ENCODE measurements at regions not wholly inside any gene's neighbourhood (a gene's known extent, or its start where the extent isn't known, plus 50 kb on each side); places are given as distances from the start of the nearest gene placed in this dataset.
"Not testable (repeated sequence)": the region's sequence is repeated elsewhere in the genome, so short reads cannot be mapped to it uniquely, and the experiment has no call there.

DNA sequence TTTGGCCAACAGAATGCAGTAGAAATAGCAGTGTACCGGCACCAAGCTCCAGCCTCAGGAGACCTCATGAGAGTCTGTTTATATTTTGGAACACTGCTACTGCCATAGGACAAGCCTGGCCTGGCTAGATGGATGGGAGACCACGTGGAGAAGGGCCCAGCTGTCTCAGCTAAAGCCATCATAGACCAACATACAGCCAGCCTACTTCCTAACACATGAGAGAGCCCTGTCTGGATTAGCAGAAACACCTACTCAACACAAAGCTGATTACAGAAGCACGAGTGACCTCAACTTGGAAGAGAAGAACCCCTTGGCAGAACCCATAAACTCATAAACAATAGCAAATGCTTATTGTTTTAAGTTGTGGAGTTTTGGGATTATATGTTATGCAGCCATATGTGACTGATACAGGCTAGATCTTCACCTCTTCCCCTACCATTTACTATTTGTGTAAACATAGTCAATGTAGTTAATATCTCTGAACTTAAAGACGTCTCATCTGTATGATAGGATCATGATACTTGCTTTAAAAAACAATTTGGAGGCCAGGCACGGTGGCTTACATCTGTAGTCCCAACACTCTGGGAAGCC, 199.4 kb upstream of the ZNF217 start:
- H3K4me3 Mint-ChIP-seq: no peak overlapping the region
- H3K36me3 Mint-ChIP-seq (ENCODE audit: low read depth): no peaks in the 10 kb centered on the region
- H3K27me3 Mint-ChIP-seq: no peaks in the 10 kb centered on the region
- no peaks in the 10 kb centered on the region for H3K9me3 Mint-ChIP-seq
- intact Hi-C loops (cut with micrococcal nuclease): no loop called here
- H3K4me1 Mint-ChIP-seq (ENCODE audit: low read depth): peaks cover 42% of the 10 kb centered on the region
- H3K27ac Mint-ChIP-seq: no peak overlapping the region

DNA sequence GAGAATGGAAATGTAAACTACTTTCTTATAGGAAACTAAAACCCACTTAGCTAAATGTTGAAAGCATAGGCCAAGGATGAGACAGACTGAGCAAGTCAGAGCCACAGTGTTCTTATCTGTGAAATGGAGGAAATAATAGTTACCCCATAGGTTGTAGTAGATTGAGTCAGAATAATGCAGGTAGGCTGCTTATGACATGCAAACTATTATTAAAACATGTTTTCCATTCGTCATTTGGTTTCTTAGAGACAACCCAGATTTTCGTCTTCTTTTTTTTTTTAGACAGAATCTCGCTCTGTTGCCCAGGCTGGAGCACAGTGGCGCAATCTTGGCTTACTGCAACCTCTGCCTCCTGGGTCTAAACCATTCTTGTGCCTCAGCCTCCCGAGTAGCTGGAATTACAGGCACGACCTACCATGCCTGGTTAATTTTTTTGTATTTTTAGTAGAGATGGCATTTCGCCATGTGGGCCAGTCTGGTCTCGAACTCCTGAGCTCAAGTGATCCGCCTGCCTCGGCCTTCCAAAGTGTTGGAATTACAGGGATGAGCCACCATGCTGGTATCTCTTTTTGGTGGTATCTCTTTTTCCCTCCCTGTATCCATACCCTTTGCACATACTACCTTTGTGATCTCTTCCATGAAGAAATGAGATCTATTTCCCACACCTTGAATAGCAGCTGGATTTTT, 196.5 kb upstream of the ZNF217 start:
- Mint-ChIP-seq H3K27ac (no peak overlapping the region), H3K4me3 (no peak overlapping the region), H3K9me3 (no peaks in the 10 kb centered on the region), H3K27me3 (no peaks in the 10 kb centered on the region), H3K4me1 (ENCODE audit: low read depth) (peaks cover 55% of the 10 kb centered on the region), H3K36me3 (ENCODE audit: low read depth) (no peaks in the 10 kb centered on the region)
- intact Hi-C loops (cut with micrococcal nuclease): no loop called here

DNA sequence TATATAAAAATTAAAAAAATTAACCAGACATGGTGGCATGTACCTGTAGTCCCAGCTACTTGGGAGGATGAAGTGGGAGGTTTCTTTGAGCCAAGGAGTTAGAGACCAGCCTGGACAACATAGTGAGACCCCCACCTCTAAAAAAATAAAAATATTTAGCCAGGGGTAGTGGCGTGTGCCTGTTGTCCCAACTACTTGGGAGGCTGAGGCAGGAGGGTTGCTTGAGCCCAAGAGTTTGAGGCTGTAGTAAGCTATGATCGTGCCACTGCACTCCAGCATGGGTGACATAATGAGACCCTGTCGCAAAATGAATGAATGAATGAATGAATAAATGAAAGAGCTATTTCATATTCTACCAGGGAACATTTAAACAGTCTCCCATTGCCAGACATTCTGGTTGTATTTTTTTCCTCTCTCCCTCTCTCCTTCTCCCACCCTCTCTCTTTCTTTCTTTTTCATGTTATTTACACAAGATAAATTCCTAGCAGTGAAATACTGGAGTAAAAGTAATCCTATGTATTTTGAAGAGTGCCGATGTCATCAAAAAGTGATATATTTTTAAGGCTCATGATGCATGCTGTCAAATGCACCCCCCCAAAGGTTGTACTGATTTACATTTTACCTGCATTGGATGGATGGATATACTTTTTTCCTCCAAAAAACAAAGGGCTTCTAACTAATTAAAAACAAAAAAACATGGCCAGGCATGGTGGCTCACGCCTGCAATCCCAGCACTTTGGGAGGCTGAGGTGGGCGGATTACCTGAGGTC, 194.8 kb upstream of the ZNF217 start:
- no peaks in the 10 kb centered on the region for H3K36me3 Mint-ChIP-seq (ENCODE audit: low read depth)
- H3K4me3 Mint-ChIP-seq: no peak overlapping the region
- intact Hi-C loops (cut with micrococcal nuclease): no loop called here
- no peaks in the 10 kb centered on the region for H3K27me3 Mint-ChIP-seq
- no peak overlapping the region for H3K27ac Mint-ChIP-seq
- no peaks in the 10 kb centered on the region for H3K9me3 Mint-ChIP-seq
- H3K4me1 Mint-ChIP-seq (ENCODE audit: low read depth): peaks cover 54% of the 10 kb centered on the region

DNA sequence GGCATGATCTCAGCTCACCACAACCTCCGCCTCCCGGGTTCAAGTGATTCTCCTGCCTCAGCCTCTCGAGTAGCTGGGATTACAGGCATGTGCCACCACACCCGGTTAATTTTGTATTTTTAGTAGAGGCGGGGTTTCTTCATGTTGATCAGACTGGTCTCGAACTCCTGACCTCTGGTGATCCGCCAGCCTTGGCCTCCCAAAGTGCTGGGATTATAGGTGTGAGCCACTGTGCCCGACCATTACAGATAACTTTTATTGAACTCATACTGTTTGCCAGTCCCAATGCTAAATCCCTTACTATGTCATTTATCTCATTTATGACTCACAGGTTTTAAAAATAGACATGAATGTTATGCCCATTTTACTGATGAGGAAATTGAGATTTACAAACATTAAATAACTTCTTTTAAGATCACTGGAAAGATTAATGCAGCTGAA, 193.9 kb upstream of the ZNF217 start:
- H3K36me3 Mint-ChIP-seq (ENCODE audit: low read depth); H3K27ac Mint-ChIP-seq; H3K9me3 Mint-ChIP-seq; intact Hi-C loops (cut with micrococcal nuclease); H3K4me3 Mint-ChIP-seq; H3K27me3 Mint-ChIP-seq: not testable (repeated sequence)
- H3K4me1 Mint-ChIP-seq (ENCODE audit: low read depth): peaks cover 45% of the 10 kb centered on the region

DNA sequence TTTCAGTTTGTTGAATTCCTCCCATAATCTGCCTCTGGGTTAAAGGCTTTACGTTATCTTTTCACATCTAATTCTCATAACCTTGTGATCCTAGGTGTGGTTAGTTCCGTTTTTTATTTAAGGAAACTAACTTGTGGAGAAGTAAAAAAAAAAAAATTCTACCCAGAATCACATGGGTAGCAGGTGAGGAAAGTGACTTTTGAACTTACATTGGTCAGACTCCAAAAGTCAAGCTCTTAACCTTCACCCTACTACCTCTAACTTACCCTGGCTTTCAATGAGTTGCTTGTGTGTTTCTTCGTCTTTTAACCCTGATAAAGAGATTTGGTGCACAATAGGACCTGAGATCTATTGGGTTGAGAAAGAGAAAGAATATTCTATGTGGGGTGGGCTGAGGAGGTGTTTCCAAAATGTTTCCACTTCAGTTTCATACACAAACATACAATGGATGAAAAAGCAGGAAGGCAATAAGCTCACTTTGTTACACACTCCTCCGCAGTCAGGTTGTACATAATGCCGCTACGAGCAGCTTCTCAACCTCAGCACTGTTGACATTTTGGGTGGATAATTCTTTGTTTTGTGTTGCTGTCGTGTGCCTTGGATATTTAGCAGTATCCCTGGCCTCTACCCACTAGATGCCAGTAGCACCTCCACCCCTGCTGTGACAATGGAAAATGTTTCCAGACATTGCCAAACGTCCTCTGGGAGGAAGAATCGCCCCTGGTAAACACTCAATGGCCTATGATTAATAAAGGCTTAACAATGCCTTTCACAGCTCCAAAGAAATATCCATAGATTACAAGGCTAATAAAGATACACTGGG, 193.0 kb upstream of the ZNF217 start:
- Mint-ChIP-seq H3K27me3 (no peaks in the 10 kb centered on the region), H3K27ac (no peak overlapping the region), H3K9me3 (no peaks in the 10 kb centered on the region), H3K4me3 (no peak overlapping the region), H3K4me1 (ENCODE audit: low read depth) (peaks cover 38% of the 10 kb centered on the region), H3K36me3 (ENCODE audit: low read depth) (no peaks in the 10 kb centered on the region)
- intact Hi-C loops (cut with micrococcal nuclease): no loop called here

DNA sequence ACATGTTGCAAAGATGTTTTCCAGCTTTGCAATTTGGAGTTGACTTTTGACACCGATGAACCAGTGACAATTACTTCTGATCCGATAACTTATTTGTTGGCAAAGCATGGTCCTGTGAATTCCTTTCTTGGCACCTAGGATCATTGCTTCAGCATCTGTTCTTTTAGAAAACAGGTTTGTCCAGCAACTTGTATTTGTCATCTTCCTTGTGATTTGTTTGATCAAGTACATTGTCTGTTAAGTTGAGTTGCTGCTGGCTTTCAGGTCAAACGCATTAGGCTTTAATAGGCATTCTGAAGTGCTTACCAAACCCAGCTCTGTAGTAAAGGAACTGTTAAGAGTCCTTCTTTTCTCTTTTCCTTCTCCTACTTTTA, 192.4 kb upstream of the ZNF217 start:
- H3K27me3 Mint-ChIP-seq: no peaks in the 10 kb centered on the region
- peaks cover 36% of the 10 kb centered on the region for H3K4me1 Mint-ChIP-seq (ENCODE audit: low read depth)
- H3K27ac Mint-ChIP-seq: no peak overlapping the region
- no peaks in the 10 kb centered on the region for H3K36me3 Mint-ChIP-seq (ENCODE audit: low read depth)
- no peaks in the 10 kb centered on the region for H3K9me3 Mint-ChIP-seq
- H3K4me3 Mint-ChIP-seq: no peak overlapping the region
- intact Hi-C loops (cut with micrococcal nuclease): no loop called here

DNA sequence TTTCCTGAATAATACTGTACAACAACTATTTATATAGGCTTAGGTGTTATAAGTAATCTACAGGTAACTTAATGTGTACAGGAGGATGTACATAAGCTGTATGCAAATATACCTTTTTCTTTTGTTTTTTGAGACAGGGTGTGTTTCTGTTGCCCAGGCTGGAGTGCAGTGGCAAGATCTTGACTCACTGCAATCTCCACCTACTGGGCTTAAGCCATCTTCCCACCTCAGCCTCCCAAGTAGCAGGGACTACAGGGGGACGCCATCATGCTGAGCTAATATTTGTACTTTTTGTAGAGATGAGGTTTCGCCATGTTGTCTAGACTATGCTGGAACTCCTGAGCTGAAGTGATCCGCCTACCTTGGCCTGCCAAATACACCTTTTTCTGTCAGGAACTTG, 191.7 kb upstream of the ZNF217 start:
- Mint-ChIP-seq H3K4me1 (ENCODE audit: low read depth) (peaks cover 28% of the 10 kb centered on the region), H3K9me3 (no peaks in the 10 kb centered on the region), H3K27me3 (no peaks in the 10 kb centered on the region), H3K4me3 (no peak overlapping the region), H3K27ac (no peak overlapping the region), H3K36me3 (ENCODE audit: low read depth) (no peaks in the 10 kb centered on the region)
- intact Hi-C loops (cut with micrococcal nuclease): no loop called here

DNA sequence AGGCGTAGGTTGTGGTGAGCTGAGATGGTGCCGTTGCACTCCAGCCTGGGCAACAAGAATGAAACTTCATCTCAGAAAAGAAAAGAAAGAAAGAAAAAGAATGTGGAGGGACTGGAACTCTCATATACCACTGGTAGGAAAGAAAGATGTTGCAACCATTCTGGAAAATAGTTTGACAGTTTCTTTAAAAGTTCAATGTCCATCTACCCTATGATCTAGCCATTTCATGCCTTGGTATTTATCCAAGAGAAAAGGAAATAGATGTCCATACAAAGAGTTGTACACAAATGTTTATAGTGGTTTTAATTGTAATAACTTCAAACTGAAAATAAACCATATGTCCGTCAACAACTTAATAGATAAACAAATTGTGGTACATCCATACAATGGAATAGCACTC, 190.1 kb upstream of the ZNF217 start:
- Mint-ChIP-seq H3K36me3 (ENCODE audit: low read depth) (no peaks in the 10 kb centered on the region), H3K4me1 (ENCODE audit: low read depth) (peaks cover 13% of the 10 kb centered on the region), H3K27me3 (no peaks in the 10 kb centered on the region), H3K9me3 (no peaks in the 10 kb centered on the region), H3K4me3 (no peak overlapping the region), H3K27ac (no peak overlapping the region)
- intact Hi-C loops (cut with micrococcal nuclease): no loop called here

DNA sequence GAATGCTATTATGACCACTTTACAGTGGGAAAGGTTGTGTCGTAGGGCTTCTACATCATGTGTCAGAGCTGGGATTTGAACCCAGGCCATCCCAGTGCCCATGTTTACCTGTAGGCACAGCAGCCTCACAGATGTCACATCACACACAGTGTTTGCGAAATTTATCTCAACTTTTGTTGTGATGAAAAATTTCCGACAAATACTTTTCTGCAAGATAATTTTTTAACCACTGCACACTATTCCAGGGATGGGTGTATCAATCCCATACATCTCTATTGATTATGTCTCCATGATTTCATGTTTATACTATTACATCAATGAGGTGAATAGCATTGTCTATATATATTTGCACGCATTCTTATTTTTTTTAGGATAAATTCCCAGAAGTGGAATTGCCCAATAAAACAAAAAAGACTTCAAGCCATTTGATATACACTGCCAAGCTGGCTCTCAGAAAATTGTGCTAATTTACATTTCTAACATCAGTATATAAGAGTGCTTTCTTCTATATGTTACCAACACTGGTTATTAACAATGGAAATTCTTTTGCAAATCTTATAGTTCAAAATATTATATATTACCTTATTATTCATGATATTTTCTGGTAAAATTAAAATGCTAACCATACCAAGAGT, 189.1 kb upstream of the ZNF217 start:
- Mint-ChIP-seq H3K36me3 (ENCODE audit: low read depth) (no peaks in the 10 kb centered on the region), H3K27ac (no peak overlapping the region), H3K9me3 (no peaks in the 10 kb centered on the region), H3K4me1 (ENCODE audit: low read depth) (peaks cover 13% of the 10 kb centered on the region), H3K27me3 (no peaks in the 10 kb centered on the region), H3K4me3 (no peak overlapping the region)
- intact Hi-C loops (cut with micrococcal nuclease): no loop called here

DNA sequence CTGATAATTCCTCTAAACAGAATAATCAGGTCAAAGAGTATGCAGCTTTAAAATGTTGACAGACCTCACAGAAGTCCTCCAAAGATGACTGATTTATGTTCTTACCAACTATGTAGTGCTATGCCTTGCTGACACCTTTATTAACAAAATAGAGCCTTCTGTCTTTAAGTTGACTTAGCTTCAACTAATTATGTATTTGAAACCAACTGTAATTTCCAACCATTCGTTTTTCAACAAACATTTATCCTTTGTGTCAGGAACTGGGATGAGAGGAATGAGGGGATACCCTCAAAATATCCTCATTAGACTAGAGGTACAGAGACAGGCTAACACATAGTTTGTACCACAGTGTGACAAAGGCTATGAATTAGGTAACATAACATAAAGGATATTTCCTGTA, 186.2 kb upstream of the ZNF217 start:
- Mint-ChIP-seq H3K27ac (no peak overlapping the region), H3K27me3 (no peaks in the 10 kb centered on the region), H3K36me3 (ENCODE audit: low read depth) (no peaks in the 10 kb centered on the region), H3K4me3 (no peak overlapping the region), H3K4me1 (ENCODE audit: low read depth) (peaks cover 12% of the 10 kb centered on the region), H3K9me3 (no peaks in the 10 kb centered on the region)
- intact Hi-C loops (cut with micrococcal nuclease): no loop called here

DNA sequence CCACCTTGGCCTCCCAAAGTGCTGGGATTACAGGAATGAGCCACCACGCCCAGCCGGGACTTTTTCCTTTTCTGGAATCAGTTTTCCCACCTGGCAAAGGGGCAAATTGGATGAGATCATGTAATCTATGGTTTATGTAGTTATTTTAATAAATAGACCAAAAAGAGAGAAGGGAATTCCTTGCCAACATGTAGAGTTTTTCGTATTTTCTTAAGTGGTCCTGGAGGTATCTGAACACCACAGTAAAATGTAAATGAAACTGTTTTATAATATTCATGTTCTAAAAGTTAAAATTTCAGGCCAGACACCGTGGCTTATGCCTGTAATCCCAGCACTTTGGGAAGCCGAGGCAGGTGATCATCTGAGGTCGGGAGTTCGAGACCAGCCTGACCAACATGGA, 185.1 kb upstream of the ZNF217 start:
- Mint-ChIP-seq H3K4me3 (no peak overlapping the region), H3K4me1 (ENCODE audit: low read depth) (peaks cover 19% of the 10 kb centered on the region), H3K9me3 (no peaks in the 10 kb centered on the region), H3K27me3 (no peaks in the 10 kb centered on the region), H3K36me3 (ENCODE audit: low read depth) (no peaks in the 10 kb centered on the region), H3K27ac (no peak overlapping the region)
- intact Hi-C loops (cut with micrococcal nuclease): no loop called here

DNA sequence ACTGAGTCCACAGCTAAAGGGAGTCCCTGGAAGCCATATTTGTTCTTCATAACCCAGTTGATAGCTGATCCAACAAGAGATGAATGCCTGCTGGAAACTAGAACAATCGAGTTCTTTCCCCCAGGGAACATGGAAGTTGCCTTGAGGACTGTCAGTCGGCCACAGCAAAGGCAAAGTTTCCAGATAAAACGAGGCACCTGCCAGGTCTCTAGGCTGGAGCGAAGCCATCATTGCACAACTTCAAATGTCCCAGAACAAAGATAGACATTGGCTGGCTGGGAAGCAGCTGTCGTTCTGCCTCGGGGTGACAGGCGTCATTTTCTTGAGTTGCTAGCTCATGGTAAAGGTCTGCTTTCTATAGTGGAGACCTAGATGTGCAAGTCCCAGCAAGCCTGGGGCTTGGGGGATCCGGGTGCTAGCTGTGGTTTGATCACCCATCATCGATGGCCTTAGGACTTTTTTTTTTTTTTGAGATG, 184.4 kb upstream of the ZNF217 start:
- Mint-ChIP-seq H3K36me3 (ENCODE audit: low read depth) (no peaks in the 10 kb centered on the region), H3K4me3 (no peak overlapping the region), H3K27ac (no peak overlapping the region), H3K27me3 (no peaks in the 10 kb centered on the region), H3K9me3 (no peaks in the 10 kb centered on the region), H3K4me1 (ENCODE audit: low read depth) (peaks cover 19% of the 10 kb centered on the region)
- intact Hi-C loops (cut with micrococcal nuclease): no loop called here

DNA sequence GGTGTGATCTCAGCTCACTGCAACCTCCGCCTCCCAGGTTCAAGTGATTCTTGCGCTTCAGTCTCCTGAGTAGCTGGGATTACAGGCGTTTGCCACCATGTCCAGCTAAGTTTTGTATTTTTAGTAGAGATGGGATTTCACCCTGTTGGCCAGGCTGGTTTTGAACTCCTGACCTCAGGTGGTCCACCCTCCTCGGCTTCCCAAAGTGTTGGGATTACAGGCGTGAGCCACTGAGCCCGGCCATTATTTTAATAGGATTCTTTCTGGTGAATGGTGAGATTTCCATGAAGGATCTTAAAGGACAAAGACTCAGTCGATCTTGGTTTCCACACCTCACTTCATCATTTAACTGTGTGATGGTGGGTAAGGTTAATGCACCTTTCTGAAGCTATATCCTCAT, 183.8 kb upstream of the ZNF217 start:
- H3K27me3 Mint-ChIP-seq; H3K4me3 Mint-ChIP-seq; intact Hi-C loops (cut with micrococcal nuclease); H3K27ac Mint-ChIP-seq; H3K9me3 Mint-ChIP-seq; H3K36me3 Mint-ChIP-seq (ENCODE audit: low read depth): not testable (repeated sequence)
- peaks cover 19% of the 10 kb centered on the region for H3K4me1 Mint-ChIP-seq (ENCODE audit: low read depth)
